ENCODE measurements at regions not wholly inside any gene's neighbourhood (a gene's known extent, or its start where the extent isn't known, plus 50 kb on each side); places are given as distances from the start of the nearest gene placed in this dataset.
"Not testable (repeated sequence)": the region's sequence is repeated elsewhere in the genome, so short reads cannot be mapped to it uniquely, and the experiment has no call there.

DNA sequence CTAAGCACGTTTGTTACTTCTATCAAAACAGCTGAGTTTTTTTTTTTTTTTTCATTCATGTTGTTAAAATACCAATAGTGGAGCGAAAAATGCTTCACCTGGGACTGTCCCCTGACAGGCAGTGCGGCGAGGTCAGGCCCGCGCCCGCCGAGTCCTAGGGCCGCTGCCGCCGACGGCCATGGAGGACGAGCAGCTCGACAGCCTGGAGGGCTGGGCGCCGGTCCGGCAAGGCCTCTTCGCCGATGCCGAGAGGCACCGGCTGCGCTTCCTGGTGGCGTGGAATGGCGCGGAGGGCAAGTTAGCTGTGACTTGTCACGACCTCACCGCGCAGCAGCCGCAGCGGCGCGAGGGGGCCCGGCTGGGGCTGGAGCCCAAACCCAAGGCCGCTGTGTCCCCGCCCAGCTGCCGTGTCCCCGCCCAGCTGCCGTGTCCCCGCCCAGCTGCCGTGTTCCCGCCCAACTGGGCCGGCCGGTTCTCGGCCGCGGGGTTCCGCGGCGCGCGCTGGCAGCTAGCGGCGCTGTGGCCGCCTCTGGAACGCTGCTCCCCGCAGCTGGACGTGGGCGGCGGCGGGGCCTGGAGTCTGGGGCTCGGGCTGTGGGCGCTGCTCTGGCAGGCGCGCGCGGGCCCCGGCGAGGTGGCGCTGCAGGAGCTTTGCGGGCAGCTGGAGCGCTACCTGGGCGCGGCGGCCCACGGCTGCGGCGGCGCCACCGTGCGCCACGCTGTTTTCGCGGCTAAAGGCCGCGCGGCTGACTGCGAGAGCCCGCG lies 56.7 kb upstream of the GOLGA8R start:
- peak; percentile 6 to 9 for DNase-seq (ENCODE audit: extremely low read depth in 1 of 2, low read depth in 1 of 2)

GRCh38 chr15:30471366-30471749 lies 57.3 kb upstream of the GOLGA8R start:
- DNase-seq (ENCODE audit: extremely low read depth in 1 of 2, low read depth in 1 of 2) = not testable (repeated sequence)

DNA sequence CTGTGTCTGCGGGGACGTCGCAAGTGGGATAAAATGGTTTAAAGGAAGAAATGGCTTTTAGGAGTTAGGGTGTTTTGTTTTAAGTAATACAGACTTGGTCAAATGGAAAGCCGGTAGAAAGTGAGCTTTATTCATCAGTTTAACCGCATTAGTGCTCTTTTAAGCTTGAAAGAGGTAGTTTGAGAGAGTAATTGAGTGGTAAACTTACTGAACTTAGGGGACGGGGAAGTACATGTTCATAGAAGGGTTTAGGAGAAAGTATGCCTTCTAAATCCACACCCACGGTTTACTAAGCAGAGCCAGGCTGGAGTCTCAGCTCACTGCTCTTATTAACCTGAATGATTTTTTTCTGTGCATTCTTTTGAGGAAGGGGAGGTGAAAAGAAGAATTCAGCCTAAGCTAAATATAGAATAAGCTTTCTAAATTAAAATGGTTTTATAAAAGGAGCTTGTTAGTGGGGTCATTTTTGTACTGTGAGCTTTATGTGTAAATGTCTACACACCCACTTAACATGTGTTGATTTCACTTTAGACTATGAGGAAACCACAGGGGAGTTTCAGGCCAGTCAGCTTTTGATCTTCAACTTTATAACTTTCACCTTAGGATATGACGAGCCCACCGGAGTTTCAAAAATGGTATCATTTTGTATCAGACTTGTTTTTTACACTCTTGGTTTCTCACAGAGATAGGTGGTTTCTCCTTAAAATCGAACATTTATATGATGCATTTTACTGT lies 57.9 kb upstream of the GOLGA8R start:
- DNase-seq (ENCODE audit: extremely low read depth in 1 of 2, low read depth in 1 of 2) = not testable (repeated sequence)

DNA sequence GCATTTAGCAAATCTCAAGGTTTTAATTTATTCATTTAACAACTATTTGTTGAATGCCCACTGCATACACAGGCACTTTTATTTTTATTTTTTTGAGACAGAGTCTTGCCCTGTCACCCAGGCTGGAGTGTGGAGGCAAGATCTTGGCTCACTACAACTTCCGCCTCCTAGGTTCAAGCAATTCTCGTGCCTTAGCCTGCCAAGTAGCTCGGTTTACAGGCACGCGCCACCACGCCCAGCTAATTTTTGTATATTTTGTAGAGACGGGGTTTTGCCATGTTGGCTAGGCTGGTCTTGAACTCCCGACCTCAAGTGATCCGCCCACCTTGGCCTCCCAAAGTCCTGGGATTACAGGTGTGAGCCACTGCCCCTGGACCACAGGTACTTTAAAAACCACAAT lies 67.0 kb upstream of the GOLGA8Q start:
- DNase-seq (ENCODE audit: extremely low read depth in 1 of 2, low read depth in 1 of 2) = not testable (repeated sequence)

GRCh38 chr15:30489237-30489636 lies 62.6 kb upstream of the GOLGA8Q start:
- DNase-seq (ENCODE audit: extremely low read depth in 1 of 2, low read depth in 1 of 2) = not testable (repeated sequence)

- not testable (repeated sequence) for DNase-seq (ENCODE audit: extremely low read depth in 1 of 2, low read depth in 1 of 2)
Measured at GRCh38 chr15:30490334-30490733, 61.5 kb upstream of the GOLGA8Q start.

- DNase-seq (ENCODE audit: extremely low read depth in 1 of 2, low read depth in 1 of 2) = not testable (repeated sequence)
Measured at GRCh38 chr15:30493947-30494346, 57.9 kb upstream of the GOLGA8Q start.

- DNase-seq (ENCODE audit: extremely low read depth in 1 of 2, low read depth in 1 of 2) = not testable (repeated sequence)
Measured at GRCh38 chr15:30497275-30497674, 54.6 kb upstream of the GOLGA8Q start.

- DNase-seq (ENCODE audit: extremely low read depth in 1 of 2, low read depth in 1 of 2) = not testable (repeated sequence)
Measured at GRCh38 chr15:30499233-30499632, 52.6 kb upstream of the GOLGA8Q start.

DNA sequence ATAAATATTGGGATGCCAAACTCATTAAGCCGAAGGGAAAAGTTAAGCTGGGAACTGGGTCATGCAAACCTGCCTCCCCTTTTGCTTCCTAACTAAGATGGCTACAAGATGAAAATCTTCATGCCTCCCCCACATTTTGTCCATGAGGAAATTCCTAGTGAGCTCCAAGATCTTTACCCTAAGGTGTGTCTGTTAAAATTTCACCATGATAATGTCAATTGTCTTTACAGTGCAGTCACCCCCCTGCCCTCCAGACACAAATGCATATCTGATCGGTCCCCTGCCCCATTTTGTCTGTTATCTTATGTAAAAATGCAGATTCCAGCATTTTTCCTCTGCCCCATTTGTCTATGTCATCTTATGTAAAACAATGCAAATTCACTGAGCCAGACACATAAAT lies 51.3 kb upstream of the GOLGA8Q start:
- DNase-seq (ENCODE audit: extremely low read depth in 1 of 2, low read depth in 1 of 2) = not testable (repeated sequence)

Measured in stimulated activated CD8-positive, alpha-beta memory T cell treated with anti-CD3 and anti-CD28 coated beads, Interleukin-7, amount 100 ng/mL, for 48 hours (primary cell).